IMR-90 (cell line): ENCODE measurements at regions not wholly inside any gene's neighbourhood (a gene's known extent, or its start where the extent isn't known, plus 50 kb on each side); places are given as distances from the start of the nearest gene placed in this dataset.

Experiments
- ATAC-seq: fragments of 200-7000 bp; cut with Tn5 transposase; 2 replicates; pipeline ENCODE4 v1.9.1; 2020; ENCODE audit warnings: low read depth, mild to moderate bottlenecking, moderate library complexity
- BruUV-seq: library from RNA; stranded (reverse); fragments of 400-500 nt; replicated peaks from 2 replicates; lab custom pipeline; 2021; lab: Mats Ljungman, UMichigan
- CTCF ChIA-PET: fragments of 300-600 bp; formaldehyde crosslinking; extraction: SDS; loops from one replicate; lab custom pipeline; 2021; ENCODE audit warnings: antibody characterized with exemption; lab: Yijun Ruan, JAX
- POLR2A ChIA-PET: fragments of 300-600 bp; sonication (Branson Sonifier 250); formaldehyde crosslinking; loops from one replicate; lab custom pipeline; 2022; ENCODE audit warnings: antibody characterized with exemption; ENCODE audit not compliant: unreplicated experiment; lab: Charles Lee
- DNase-seq: peaks from one replicate; pipeline ENCODE4 v3.0.0; 2013
- H2AFZ ChIP-seq: replicated peaks from 2 replicates; pipeline ENCODE3; 2013; ENCODE audit warnings: low read length, mild to moderate bottlenecking; ENCODE audit not compliant: poor library complexity
- H2AK5ac ChIP-seq: 2 replicates; pipeline ENCODE4 v1.6.1; 2013; ENCODE audit warnings: low read depth, low read length, inconsistent platforms
- H2AK9ac ChIP-seq: replicated peaks from 2 replicates; pipeline ENCODE3; 2013; ENCODE audit warnings: mild to moderate bottlenecking, low read depth, low read length, moderate library complexity; ENCODE audit not compliant: poor library complexity
- H2BK120ac ChIP-seq: 2 replicates; pipeline ENCODE4 v1.6.1; 2013; ENCODE audit warnings: low read depth, low read length, inconsistent platforms
- H2BK15ac ChIP-seq: 3 replicates; pipeline ENCODE4 v1.6.1; 2013; ENCODE audit warnings: low read depth, low read length, inconsistent platforms
- H2BK20ac ChIP-seq: 2 replicates; pipeline ENCODE4 v1.6.1; 2013; ENCODE audit warnings: low read depth, mild to moderate bottlenecking, inconsistent platforms, low read length, moderate library complexity
- H2BK5ac ChIP-seq: 2 replicates; pipeline ENCODE4 v1.6.1; 2013; ENCODE audit warnings: mild to moderate bottlenecking, low read depth, low read length, inconsistent platforms; ENCODE audit not compliant: poor library complexity, severe bottlenecking
- H3K14ac ChIP-seq: replicated peaks from 2 replicates; pipeline ENCODE4 v1.6.1; 2013; ENCODE audit warnings: low read depth, low read length, inconsistent platforms
- H3K18ac ChIP-seq: 2 replicates; pipeline ENCODE4 v1.6.1; 2013; ENCODE audit warnings: low read depth, low read length, control low read depth
- H3K23ac ChIP-seq: 2 replicates; pipeline ENCODE4 v1.6.1; 2013; ENCODE audit warnings: low read depth, low read length, inconsistent platforms
- H3K27ac ChIP-seq: 2 replicates; pipeline ENCODE4 v1.5.1; 2013; ENCODE audit warnings: mild to moderate bottlenecking, control low read depth, low read length; ENCODE audit not compliant: insufficient read depth
- H3K27me3 ChIP-seq: 2 replicates; pipeline ENCODE4 v1.6.1; 2013; ENCODE audit warnings: low read length; ENCODE audit not compliant: control insufficient read depth, insufficient read depth
- H3K36me3 ChIP-seq: 2 replicates; pipeline ENCODE4 v1.6.1; 2013; ENCODE audit warnings: low read length, mixed read lengths; ENCODE audit not compliant: control insufficient read depth, insufficient read depth
- H3K4ac ChIP-seq: 2 replicates; pipeline ENCODE4 v1.6.1; 2013; ENCODE audit warnings: low read depth, low read length, inconsistent platforms
- H3K4me1 ChIP-seq: 2 replicates; pipeline ENCODE4 v1.6.1; 2013; ENCODE audit warnings: low read length, mixed read lengths; ENCODE audit not compliant: control insufficient read depth, insufficient read depth
- H3K4me2 ChIP-seq: 2 replicates; pipeline ENCODE4 v1.6.1; 2013; ENCODE audit warnings: low read depth, mild to moderate bottlenecking, control low read depth, low read length, moderate library complexity
- H3K4me3 ChIP-seq: 2 replicates; pipeline ENCODE4 v1.5.1; 2013; ENCODE audit warnings: low read depth, mild to moderate bottlenecking, control low read depth, low read length, moderate library complexity; ENCODE audit not compliant: insufficient read depth
- H3K56ac ChIP-seq: 2 replicates; pipeline ENCODE4 v1.6.1; 2013; ENCODE audit warnings: low read length, inconsistent platforms; ENCODE audit not compliant: insufficient read depth; ENCODE audit errors: extremely low read depth
- H3K79me1 ChIP-seq, 2 experiments: 2 replicates each; pipeline ENCODE4 v1.6.1; 2013; ENCODE audit warnings: low read length in 2 of 2, inconsistent platforms in 1 of 2, low read depth in 1 of 2
- H3K9ac ChIP-seq: 2 replicates; pipeline ENCODE4 v1.6.1; 2013; ENCODE audit warnings: low read depth, low read length, control low read depth
- H3K9me1 ChIP-seq: 2 replicates; pipeline ENCODE4 v1.6.1; 2013; ENCODE audit warnings: low read length, inconsistent platforms; ENCODE audit not compliant: insufficient read depth
- H3K9me3 ChIP-seq: 2 replicates; pipeline ENCODE4 v1.6.1; 2013; ENCODE audit warnings: low read length; ENCODE audit not compliant: control insufficient read depth, insufficient read depth
- H4K20me1 ChIP-seq: 2 replicates; pipeline ENCODE4 v1.6.1; 2013; ENCODE audit warnings: low read length, inconsistent platforms; ENCODE audit not compliant: insufficient read depth
- H4K5ac ChIP-seq: 2 replicates; pipeline ENCODE4 v1.6.1; 2013; ENCODE audit warnings: mild to moderate bottlenecking, low read depth, low read length, control low read depth
- H4K8ac ChIP-seq, 2 experiments: 2 replicates each; pipeline ENCODE4 v1.6.1; 2013; ENCODE audit warnings: low read depth in 2 of 2, low read length in 2 of 2, control low read depth in 1 of 2, inconsistent platforms in 1 of 2
- H4K91ac ChIP-seq: 2 replicates; pipeline ENCODE4 v1.6.1; 2013; ENCODE audit warnings: low read depth, low read length, inconsistent platforms; ENCODE audit not compliant: insufficient read depth
- BHLHE40 ChIP-seq: fragments of 150-350 bp; IDR thresholded peaks from 2 replicates; pipeline ENCODE4 v1.6.1; 2016; ENCODE audit warnings: mild to moderate bottlenecking, low read depth, low read length
- CEBPB ChIP-seq: IDR thresholded peaks from 2 replicates; pipeline ENCODE4 v1.6.1; 2012; ENCODE audit warnings: low read depth, low read length, improper control_type of control experiment
- CHD1 ChIP-seq: IDR thresholded peaks from 2 replicates; pipeline ENCODE4 v1.6.1; 2012; ENCODE audit warnings: low read depth, low read length, improper control_type of control experiment
- MAFK ChIP-seq: IDR thresholded peaks from 2 replicates; pipeline ENCODE4 v1.6.1; 2012; ENCODE audit warnings: low read depth, low read length, improper control_type of control experiment
- MAZ ChIP-seq: IDR thresholded peaks from 2 replicates; pipeline ENCODE4 v1.6.1; 2012; ENCODE audit warnings: low read depth, mild to moderate bottlenecking, low read length, improper control_type of control experiment, moderate library complexity, borderline replicate concordance
- MXI1 ChIP-seq: IDR thresholded peaks from 2 replicates; pipeline ENCODE4 v1.6.1; 2012; ENCODE audit warnings: low read depth, mild to moderate bottlenecking, low read length, moderate library complexity, borderline replicate concordance
- RAD21 ChIP-seq: IDR thresholded peaks from 2 replicates; pipeline ENCODE4 v1.6.1; 2012; ENCODE audit warnings: low read length, improper control_type of control experiment
- RCOR1 ChIP-seq: IDR thresholded peaks from 2 replicates; pipeline ENCODE4 v1.6.1; 2012; ENCODE audit warnings: mild to moderate bottlenecking, low read length, improper control_type of control experiment; ENCODE audit not compliant: insufficient replicate concordance
- RFX5 ChIP-seq: IDR thresholded peaks from 2 replicates; pipeline ENCODE4 v1.8.0; 2012; ENCODE audit warnings: low read depth, mild to moderate bottlenecking, low read length, moderate library complexity
- SMC3 ChIP-seq: fragments of 150-350 bp; IDR thresholded peaks from 2 replicates; pipeline ENCODE4 v1.6.1; 2016; ENCODE audit warnings: low read depth, mild to moderate bottlenecking, antibody characterized with exemption, low read length, moderate library complexity
- WGBS, 2 experiments: methylation state at CpG; one replicate each; pipeline versions ENCODE4 v1.1.5 to v1.1.7; 2013; ENCODE audit warnings: missing lambda C conversion rate in 2 of 2; ENCODE audit not compliant: insufficient read length in 1 of 2; ENCODE audit errors: extremely low coverage in 2 of 2; 5-methylcytosine and 5-hydroxymethylcytosine counted together
- dilution Hi-C: fragments of 300-500 bp; cut with HindIII; formaldehyde crosslinking; loops from one replicate; pipeline ENCODE4 v1.14.3; 2018; ENCODE audit warnings: low sequenced_read_pairs; ENCODE audit not compliant: unreplicated experiment
- in situ Hi-C: fragments of 300-500 bp; cut with MboI; formaldehyde crosslinking; loops from 3 replicates; pipeline ENCODE4 v1.14.3; 2019; ENCODE audit warnings: low sequenced_read_pairs, inconsistent platforms, mixed read lengths
- intact Hi-C: fragments of 100-400 bp; cut with micrococcal nuclease; formaldehyde crosslinking; loops from 2 replicates; pipeline ENCODE4 v1.10.0; 2022
- TF ChIP-seq, protein P1 (sequence below): fragments of 150-350 bp; IDR thresholded peaks from 2 replicates; pipeline ENCODE4 v1.6.1; 2016; ENCODE audit warnings: low read depth, mild to moderate bottlenecking, low read length, moderate library complexity, borderline replicate concordance
- TF ChIP-seq, protein P2 (sequence below): conservative IDR thresholded peaks from 2 replicates; pipeline ENCODE4 v1.5.1; 2012; ENCODE audit warnings: mild to moderate bottlenecking, low read depth, low read length, improper control_type of control experiment

DNA sequence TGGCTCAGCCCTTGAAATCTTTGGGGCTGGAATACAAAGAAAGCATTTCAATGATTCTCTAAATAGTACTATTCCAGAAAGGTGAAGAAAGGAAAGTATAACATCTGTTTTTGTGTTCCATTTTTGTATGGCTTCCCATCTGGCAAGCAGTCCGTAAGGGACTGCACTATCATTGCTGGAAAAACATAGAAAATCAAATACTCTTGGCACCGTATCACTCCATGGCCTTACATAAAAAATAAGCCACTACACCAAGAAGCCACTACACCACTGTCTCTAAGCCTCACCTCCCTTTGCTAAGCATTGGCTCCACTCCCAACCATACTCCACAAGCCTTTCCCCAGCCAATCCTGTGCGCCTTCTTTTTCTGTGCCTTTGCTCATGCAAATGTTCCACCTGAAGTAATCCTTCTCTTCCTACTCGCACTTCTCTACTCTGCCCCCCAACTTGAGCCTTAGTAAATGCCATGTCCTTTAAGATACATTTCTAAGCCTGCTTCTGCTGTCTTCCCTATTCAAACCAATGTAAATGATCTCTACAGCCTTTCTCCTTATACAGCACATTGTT lies 454.6 kb upstream of the TUSC1 start:
- Histone ChIP-seq H3K56ac (no peak overlapping the region), H3K14ac (no peak overlapping the region), H3K23ac (no peak overlapping the region), H2AK5ac (no peak overlapping the region), H3K4ac (no peak overlapping the region), H3K4me2 (no peak overlapping the region), H2BK120ac (no peak overlapping the region), H2AK9ac (no peak overlapping the region), H3K79me1 (no peaks in the 10 kb centered on the region), H3K9ac (no peak overlapping the region), H3K9me3 (no peaks in the 10 kb centered on the region), H3K9me1 (no peaks in the 10 kb centered on the region), H3K27ac (no peak overlapping the region), H3K4me3 (no peak overlapping the region), H3K4me1 (no peaks in the 10 kb centered on the region), H2AFZ (no peak overlapping the region), H3K36me3 (no peaks in the 10 kb centered on the region), H2BK5ac (no peak overlapping the region), H3K27me3 (no peaks in the 10 kb centered on the region), H4K20me1 (no peaks in the 10 kb centered on the region), H3K18ac (no peak overlapping the region), H4K8ac (no peak overlapping the region), H4K91ac (no peak overlapping the region), H2BK15ac (no peak overlapping the region), H4K5ac (no peak overlapping the region), H2BK20ac (no peak overlapping the region)
- no TSS peak for BruUV-seq
- ATAC-seq (no peak), DNase-seq (no peak)
- POLR2A ChIA-PET, result no interaction called here
- CTCF ChIA-PET, result no interaction called here
- WGBS, 2 experiments, result 89% methylated on average over 3 of the region's 4 CpGs; no CpG with 5 or more reads in 1 of the 2 experiments
- in situ Hi-C loops, result no loop called here
- TF ChIP-seq, protein P1, sequence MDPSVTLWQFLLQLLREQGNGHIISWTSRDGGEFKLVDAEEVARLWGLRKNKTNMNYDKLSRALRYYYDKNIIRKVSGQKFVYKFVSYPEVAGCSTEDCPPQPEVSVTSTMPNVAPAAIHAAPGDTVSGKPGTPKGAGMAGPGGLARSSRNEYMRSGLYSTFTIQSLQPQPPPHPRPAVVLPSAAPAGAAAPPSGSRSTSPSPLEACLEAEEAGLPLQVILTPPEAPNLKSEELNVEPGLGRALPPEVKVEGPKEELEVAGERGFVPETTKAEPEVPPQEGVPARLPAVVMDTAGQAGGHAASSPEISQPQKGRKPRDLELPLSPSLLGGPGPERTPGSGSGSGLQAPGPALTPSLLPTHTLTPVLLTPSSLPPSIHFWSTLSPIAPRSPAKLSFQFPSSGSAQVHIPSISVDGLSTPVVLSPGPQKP, result no peak
- TF ChIP-seq MAZ, result no peak
- TF ChIP-seq RAD21, result no peak
- TF ChIP-seq, protein P2, sequence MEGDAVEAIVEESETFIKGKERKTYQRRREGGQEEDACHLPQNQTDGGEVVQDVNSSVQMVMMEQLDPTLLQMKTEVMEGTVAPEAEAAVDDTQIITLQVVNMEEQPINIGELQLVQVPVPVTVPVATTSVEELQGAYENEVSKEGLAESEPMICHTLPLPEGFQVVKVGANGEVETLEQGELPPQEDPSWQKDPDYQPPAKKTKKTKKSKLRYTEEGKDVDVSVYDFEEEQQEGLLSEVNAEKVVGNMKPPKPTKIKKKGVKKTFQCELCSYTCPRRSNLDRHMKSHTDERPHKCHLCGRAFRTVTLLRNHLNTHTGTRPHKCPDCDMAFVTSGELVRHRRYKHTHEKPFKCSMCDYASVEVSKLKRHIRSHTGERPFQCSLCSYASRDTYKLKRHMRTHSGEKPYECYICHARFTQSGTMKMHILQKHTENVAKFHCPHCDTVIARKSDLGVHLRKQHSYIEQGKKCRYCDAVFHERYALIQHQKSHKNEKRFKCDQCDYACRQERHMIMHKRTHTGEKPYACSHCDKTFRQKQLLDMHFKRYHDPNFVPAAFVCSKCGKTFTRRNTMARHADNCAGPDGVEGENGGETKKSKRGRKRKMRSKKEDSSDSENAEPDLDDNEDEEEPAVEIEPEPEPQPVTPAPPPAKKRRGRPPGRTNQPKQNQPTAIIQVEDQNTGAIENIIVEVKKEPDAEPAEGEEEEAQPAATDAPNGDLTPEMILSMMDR, result no peak
- TF ChIP-seq RFX5, result no peak
- TF ChIP-seq SMC3, result no peak
- no peak for TF ChIP-seq MAFK
- TF ChIP-seq RCOR1, result no peak
- no peak for TF ChIP-seq BHLHE40
- TF ChIP-seq CEBPB, result no peak
- TF ChIP-seq CHD1, result no peak
- no peak for TF ChIP-seq MXI1
- intact Hi-C loops, result no loop called here
- dilution Hi-C loops, result no loop called here
